ENCODE measurements at regions not wholly inside any gene's neighbourhood (a gene's known extent, or its start where the extent isn't known, plus 50 kb on each side); places are given as distances from the start of the nearest gene placed in this dataset.

- H3K4me3 ChIP-seq (ENCODE audit: low read depth, low read length), result no peak overlapping the region
- TF ChIP-seq, protein P1, sequence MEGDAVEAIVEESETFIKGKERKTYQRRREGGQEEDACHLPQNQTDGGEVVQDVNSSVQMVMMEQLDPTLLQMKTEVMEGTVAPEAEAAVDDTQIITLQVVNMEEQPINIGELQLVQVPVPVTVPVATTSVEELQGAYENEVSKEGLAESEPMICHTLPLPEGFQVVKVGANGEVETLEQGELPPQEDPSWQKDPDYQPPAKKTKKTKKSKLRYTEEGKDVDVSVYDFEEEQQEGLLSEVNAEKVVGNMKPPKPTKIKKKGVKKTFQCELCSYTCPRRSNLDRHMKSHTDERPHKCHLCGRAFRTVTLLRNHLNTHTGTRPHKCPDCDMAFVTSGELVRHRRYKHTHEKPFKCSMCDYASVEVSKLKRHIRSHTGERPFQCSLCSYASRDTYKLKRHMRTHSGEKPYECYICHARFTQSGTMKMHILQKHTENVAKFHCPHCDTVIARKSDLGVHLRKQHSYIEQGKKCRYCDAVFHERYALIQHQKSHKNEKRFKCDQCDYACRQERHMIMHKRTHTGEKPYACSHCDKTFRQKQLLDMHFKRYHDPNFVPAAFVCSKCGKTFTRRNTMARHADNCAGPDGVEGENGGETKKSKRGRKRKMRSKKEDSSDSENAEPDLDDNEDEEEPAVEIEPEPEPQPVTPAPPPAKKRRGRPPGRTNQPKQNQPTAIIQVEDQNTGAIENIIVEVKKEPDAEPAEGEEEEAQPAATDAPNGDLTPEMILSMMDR (IDR thresholded peaks at IDR 0.05; ENCODE audit: borderline replicate concordance, insufficient read depth, low read depth, low read length), result no peak
Measured at GRCh38 chr22:49721211-49721763, 106.4 kb downstream of the BRD1 start.

DNA sequence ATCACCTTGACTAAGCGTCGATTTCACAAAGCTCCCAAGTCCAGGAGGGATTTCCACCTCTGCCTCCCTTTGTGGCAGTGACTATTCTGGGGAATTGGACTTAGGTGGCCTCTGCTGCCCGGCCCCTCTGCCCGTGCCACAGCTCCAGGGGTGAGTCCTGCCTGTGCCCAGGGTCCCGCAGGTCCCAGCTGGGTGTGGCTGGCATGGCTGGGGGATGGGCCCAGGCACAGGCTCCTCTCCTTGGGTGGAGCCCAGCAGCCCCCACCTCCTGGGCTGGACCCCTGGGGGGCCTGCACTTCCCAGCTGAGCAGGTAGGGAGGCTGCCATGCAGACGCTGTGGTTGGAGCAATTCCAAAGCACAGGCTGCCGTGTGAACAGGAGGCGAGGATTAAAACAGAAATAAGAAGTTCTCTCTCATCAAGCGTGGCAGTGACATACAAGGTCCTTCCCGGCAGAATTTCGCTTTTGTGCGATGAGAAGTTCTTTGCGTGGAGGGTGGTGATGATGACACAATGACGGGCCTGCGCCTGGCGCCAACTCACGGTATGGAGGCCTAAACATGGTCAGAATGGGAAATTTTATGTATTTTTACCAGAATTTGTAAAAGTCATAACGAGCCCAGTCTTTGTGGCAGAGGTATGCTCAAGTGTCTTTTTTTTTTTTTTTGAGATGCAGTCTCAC lies 107.3 kb downstream of the BRD1 start:
- H3K4me3 ChIP-seq (ENCODE audit: low read depth, low read length), result no peak overlapping the region
- TF ChIP-seq, protein P1 (IDR thresholded peaks at IDR 0.05; ENCODE audit: borderline replicate concordance, insufficient read depth, low read depth, low read length), result no peak

GRCh38 chr22:49719046-49719445 lies 108.6 kb downstream of the BRD1 start:
- H3K4me3 ChIP-seq (ENCODE audit: low read depth, low read length), result no peak overlapping the region
- TF ChIP-seq, protein P1 (IDR thresholded peaks at IDR 0.05; ENCODE audit: borderline replicate concordance, insufficient read depth, low read depth, low read length), result no peak

- no peak overlapping the region for H3K4me3 ChIP-seq (ENCODE audit: low read depth, low read length)
- TF ChIP-seq, protein P1 (IDR thresholded peaks at IDR 0.05; ENCODE audit: borderline replicate concordance, insufficient read depth, low read depth, low read length), result no peak
Measured at GRCh38 chr22:49718396-49718795, 109.3 kb downstream of the BRD1 start.

- no peak overlapping the region for H3K4me3 ChIP-seq (ENCODE audit: low read depth, low read length)
- TF ChIP-seq, protein P1 (IDR thresholded peaks at IDR 0.05; ENCODE audit: borderline replicate concordance, insufficient read depth, low read depth, low read length), result no peak
Measured at GRCh38 chr22:49717322-49717919, 110.3 kb downstream of the BRD1 start.

- TF ChIP-seq, protein P1 (IDR thresholded peaks at IDR 0.05; ENCODE audit: borderline replicate concordance, insufficient read depth, low read depth, low read length), result no peak
- no peak overlapping the region for H3K4me3 ChIP-seq (ENCODE audit: low read depth, low read length)
Measured at GRCh38 chr22:49716441-49716840, 111.2 kb downstream of the BRD1 start.

DNA sequence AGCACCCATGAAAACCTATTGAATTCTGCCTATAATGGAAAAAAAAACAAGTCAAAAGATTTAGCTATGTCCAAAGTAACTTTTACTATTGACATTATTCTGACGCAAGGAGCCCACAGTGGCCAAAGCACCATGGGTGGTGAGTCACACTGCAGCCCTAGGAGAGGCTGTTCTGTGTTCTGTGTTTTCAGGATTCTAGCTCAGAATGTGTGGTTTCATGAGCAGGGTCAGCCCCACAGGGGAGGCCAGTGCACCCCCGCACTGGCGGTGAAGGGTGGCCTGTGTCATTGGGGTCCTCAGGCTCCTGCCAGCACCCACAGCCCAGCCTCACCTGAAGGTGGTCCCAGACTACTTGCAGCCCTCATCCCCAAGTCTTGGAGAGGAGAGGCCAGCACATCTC lies 112.2 kb downstream of the BRD1 start:
- H3K4me3 ChIP-seq (ENCODE audit: low read depth, low read length), result no peak overlapping the region
- TF ChIP-seq, protein P1 (IDR thresholded peaks at IDR 0.05; ENCODE audit: borderline replicate concordance, insufficient read depth, low read depth, low read length), result no peak
